H1 (cell line): ENCODE measurements at regions not wholly inside any gene's neighbourhood (a gene's known extent, or its start where the extent isn't known, plus 50 kb on each side); places are given as distances from the start of the nearest gene placed in this dataset.
A peak's percentile ranks its signal among the peaks of the same experiment; 100 is the strongest.

ENCODE experiments used
- CTCF ChIA-PET: fragments of 300-600 bp; sonication (Branson Sonifier 250); formaldehyde crosslinking; loops from one replicate; lab custom pipeline; 2021; ENCODE audit not compliant: partially characterized antibody; lab: Charles Lee
- POLR2A ChIA-PET: fragments of 300-600 bp; sonication (Branson Sonifier 250); formaldehyde crosslinking; loops from one replicate; lab custom pipeline; 2021; ENCODE audit warnings: inconsistent platforms; ENCODE audit not compliant: partially characterized antibody; lab: Charles Lee
- DNase-seq, 2 experiments: peaks; one replicate each; pipeline versions ENCODE4 v3.0.0 to v3.0.0-alpha.2; 2010 to 2022; ENCODE audit warnings: low spot score in 2 of 2, low read depth in 1 of 2, mixed read lengths in 1 of 2
- FAIRE-seq: peaks from 2 replicates; lab custom pipeline; 2011; peaks lifted over from hg19 to GRCh38; lab: Jason Lieb, UNC
- H2AFZ ChIP-seq: 2 replicates; pipeline ENCODE4 v1.8.1; 2012; ENCODE audit warnings: low read length, inconsistent platforms
- H2AK5ac ChIP-seq: 2 replicates; pipeline ENCODE4 v1.6.1; 2013; ENCODE audit warnings: low read depth, low read length
- H2BK120ac ChIP-seq: replicated peaks from 2 replicates; pipeline ENCODE3; 2013; ENCODE audit warnings: low read depth, low read length, inconsistent platforms
- H2BK12ac ChIP-seq: 2 replicates; pipeline ENCODE4 v1.6.1; 2013; ENCODE audit warnings: low read depth, low read length
- H2BK15ac ChIP-seq: 2 replicates; pipeline ENCODE4 v1.6.1; 2013; ENCODE audit warnings: low read length
- H2BK20ac ChIP-seq: 2 replicates; pipeline ENCODE4 v1.6.1; 2013; ENCODE audit warnings: low read length
- H2BK5ac ChIP-seq: 2 replicates; pipeline ENCODE4 v1.6.1; 2013; ENCODE audit warnings: low read depth, low read length
- H3K14ac ChIP-seq: 2 replicates; pipeline ENCODE4 v1.6.1; 2013; ENCODE audit warnings: inconsistent platforms; ENCODE audit not compliant: insufficient read length
- H3K18ac ChIP-seq: 2 replicates; pipeline ENCODE4 v1.6.1; 2013; ENCODE audit warnings: low read length; ENCODE audit errors: extremely low read depth
- H3K23ac ChIP-seq: 2 replicates; pipeline ENCODE4 v1.6.1; 2013; ENCODE audit warnings: inconsistent platforms; ENCODE audit not compliant: insufficient read length
- H3K23me2 ChIP-seq: 2 replicates; pipeline ENCODE4 v1.6.1; 2013; ENCODE audit warnings: low read depth, low read length
- H3K27ac ChIP-seq: 2 replicates; pipeline ENCODE4 v1.6.1; 2011; ENCODE audit warnings: low read depth, low read length, inconsistent platforms
- H3K27me3 ChIP-seq, 4 experiments: replicated peaks in 1 of 4; 1 replicate in 1 of 4; 2 replicates in 3 of 4; pipeline versions ENCODE4 v1.6.1 to v1.8.1; 2011 to 2013; ENCODE audit warnings: low read length in 3 of 4, mild to moderate bottlenecking in 3 of 4, inconsistent platforms in 2 of 4, mixed read lengths in 2 of 4, moderate library complexity in 1 of 4; ENCODE audit not compliant: control insufficient read depth in 3 of 4, insufficient read depth in 3 of 4; ENCODE audit errors: extremely low read depth in 1 of 4
- H3K36me3 ChIP-seq, 4 experiments: 2 replicates each; pipeline versions ENCODE4 v1.6.1 to v1.8.1; 2011 to 2013; ENCODE audit warnings: mild to moderate bottlenecking in 4 of 4, low read length in 3 of 4, moderate library complexity in 2 of 4, control low read depth in 1 of 4, inconsistent platforms in 1 of 4; ENCODE audit not compliant: insufficient read depth in 4 of 4, control insufficient read depth in 2 of 4
- H3K4ac ChIP-seq: replicated peaks from 2 replicates; pipeline ENCODE3; 2013; ENCODE audit warnings: low read length, low read depth, mixed read lengths, inconsistent platforms; ENCODE audit not compliant: insufficient read length
- H3K4me1 ChIP-seq, 4 experiments: replicated peaks in 1 of 4; 1 replicate in 1 of 4; 2 replicates in 3 of 4; pipeline versions ENCODE4 v1.6.1 to v1.8.1; 2011 to 2013; ENCODE audit warnings: low read length in 3 of 4, inconsistent platforms in 2 of 4, mixed read lengths in 1 of 4; ENCODE audit not compliant: insufficient read depth in 4 of 4, control insufficient read depth in 3 of 4
- H3K4me2 ChIP-seq, 2 experiments: 2 replicates each; pipeline versions ENCODE4 v1.6.1 to v1.8.1; 2011 to 2013; ENCODE audit warnings: low read depth in 2 of 2, low read length in 2 of 2, control low read depth in 1 of 2, inconsistent platforms in 1 of 2, mild to moderate bottlenecking in 1 of 2; ENCODE audit not compliant: insufficient read depth in 1 of 2
- H3K4me3 ChIP-seq, 4 experiments: fragments of 200-600, 300-600 bp in 1 of 4; sonication (generic), shearing (Covaris generic), sonication (Bioruptor Twin) in 1 of 4; 2 replicates each; pipeline versions ENCODE4 v1.5.1 to v1.8.1; 2011 to 2016; ENCODE audit warnings: low read length in 4 of 4, low read depth in 3 of 4, control low read depth in 2 of 4, inconsistent platforms in 2 of 4, mild to moderate bottlenecking in 2 of 4, mixed read lengths in 1 of 4, moderate library complexity in 1 of 4; ENCODE audit not compliant: insufficient read depth in 2 of 4; ENCODE audit errors: extremely low read depth in 1 of 4
- H3K56ac ChIP-seq: replicated peaks from 2 replicates; pipeline ENCODE3; 2013; ENCODE audit warnings: low read depth, mild to moderate bottlenecking, mixed read lengths, low read length, inconsistent platforms; ENCODE audit not compliant: insufficient read length
- H3K79me1 ChIP-seq: 2 replicates; pipeline ENCODE4 v1.6.1; 2013; ENCODE audit warnings: low read depth, low read length, control low read depth
- H3K79me2 ChIP-seq, 2 experiments: 2 replicates each; pipeline versions ENCODE4 v1.6.1 to v1.8.1; 2012 to 2013; ENCODE audit warnings: low read length in 2 of 2, mild to moderate bottlenecking in 2 of 2, inconsistent platforms in 1 of 2; ENCODE audit not compliant: insufficient read depth in 2 of 2, control insufficient read depth in 1 of 2
- H3K9ac ChIP-seq, 4 experiments: replicated peaks in 1 of 4; 1 replicate in 1 of 4; 2 replicates in 3 of 4; pipeline versions ENCODE4 v1.6.1 to v1.8.1; 2011 to 2013; ENCODE audit warnings: low read depth in 3 of 4, low read length in 3 of 4, control low read depth in 2 of 4, mild to moderate bottlenecking in 2 of 4, moderate library complexity in 2 of 4, inconsistent platforms in 1 of 4; ENCODE audit errors: extremely low read depth in 1 of 4
- H3K9me3 ChIP-seq, 2 experiments: 2 replicates each; pipeline versions ENCODE4 v1.6.1 to v1.8.1; 2012 to 2013; ENCODE audit warnings: mild to moderate bottlenecking in 2 of 2, moderate library complexity in 2 of 2, control low read depth in 1 of 2, inconsistent platforms in 1 of 2, low read depth in 1 of 2, low read length in 1 of 2, mixed read lengths in 1 of 2; ENCODE audit not compliant: insufficient read depth in 2 of 2
- H4K20me1 ChIP-seq, 2 experiments: replicated peaks in 1 of 2; 2 replicates each; pipeline versions ENCODE3 to v1.8.1; 2011 to 2013; ENCODE audit warnings: inconsistent platforms in 2 of 2, low read length in 2 of 2, mild to moderate bottlenecking in 1 of 2; ENCODE audit not compliant: insufficient read depth in 2 of 2, control insufficient read depth in 1 of 2
- H4K5ac ChIP-seq: 2 replicates; pipeline ENCODE4 v1.6.1; 2013; ENCODE audit warnings: low read length, low read depth, mixed read lengths, inconsistent platforms; ENCODE audit not compliant: insufficient read length
- H4K8ac ChIP-seq: 2 replicates; pipeline ENCODE4 v1.8.0; 2013; ENCODE audit warnings: mild to moderate bottlenecking, moderate library complexity, low read length, inconsistent platforms; ENCODE audit not compliant: insufficient read depth; ENCODE audit errors: extremely low read depth
- H4K91ac ChIP-seq: replicated peaks from 2 replicates; pipeline ENCODE3; 2013; ENCODE audit warnings: low read length, mixed read lengths, inconsistent platforms; ENCODE audit not compliant: insufficient read length
- CBX5 ChIP-seq: fragments of 300-800, 300-1000 bp; sonication (generic); IDR thresholded peaks from 2 replicates; pipeline ENCODE4 v1.7.1; 2016; ENCODE audit warnings: antibody characterized with exemption, low read length, low read depth
- CBX8 ChIP-seq: fragments of 300-800, 300-1000 bp; sonication (generic); IDR thresholded peaks from 2 replicates; pipeline ENCODE4 v1.7.1; 2016; ENCODE audit warnings: low read depth, low read length, borderline replicate concordance
- CREB1 ChIP-seq: IDR thresholded peaks from 2 replicates; pipeline ENCODE4 v1.6.1; 2012; ENCODE audit warnings: inconsistent platforms
- EGR1 ChIP-seq: IDR thresholded peaks from 2 replicates; pipeline ENCODE4 v1.6.1; 2011; ENCODE audit warnings: low read depth, low read length, borderline replicate concordance
- EP300 ChIP-seq, 2 experiments: IDR thresholded peaks; 1 replicate in 1 of 2; 2 replicates in 1 of 2; pipeline ENCODE4 v1.6.1; 2011 to 2012; ENCODE audit warnings: low read depth in 2 of 2, low read length in 2 of 2, mild to moderate bottlenecking in 2 of 2, borderline replicate concordance in 1 of 2, inconsistent platforms in 1 of 2, moderate library complexity in 1 of 2
- FOSL1 ChIP-seq: IDR thresholded peaks from 2 replicates; pipeline ENCODE4 v1.6.1; 2011; ENCODE audit warnings: mild to moderate bottlenecking, low read depth, low read length, moderate library complexity; ENCODE audit not compliant: insufficient read depth
- JUN ChIP-seq: IDR thresholded peaks from 2 replicates; pipeline ENCODE4 v1.6.1; 2011; ENCODE audit warnings: low read depth, mild to moderate bottlenecking, improper control_type of control experiment, low read length
- JUND ChIP-seq: IDR thresholded peaks from 2 replicates; pipeline ENCODE4 v1.6.1; 2011; ENCODE audit warnings: mild to moderate bottlenecking, improper control_type of control experiment, low read length
- KDM5A ChIP-seq: fragments of 200-600 bp; IDR thresholded peaks from 2 replicates; pipeline ENCODE4 v1.7.1; 2012; ENCODE audit warnings: mild to moderate bottlenecking, low read length, inconsistent platforms, mixed read lengths
- RBBP5 ChIP-seq: IDR thresholded peaks from 2 replicates; pipeline ENCODE4 v1.7.1; 2012; ENCODE audit warnings: low read depth, mild to moderate bottlenecking, inconsistent platforms, low read length, moderate library complexity, borderline replicate concordance
- SAP30 ChIP-seq: fragments of 300-600 bp; sonication (generic); IDR thresholded peaks from 2 replicates; pipeline ENCODE4 v1.7.1; 2012; ENCODE audit warnings: low read length, moderate library complexity, mild to moderate bottlenecking, inconsistent platforms; ENCODE audit not compliant: insufficient read depth, insufficient replicate concordance
- TAF7 ChIP-seq: optimal IDR thresholded peaks from 2 replicates; pipeline ENCODE3; 2011; ENCODE audit warnings: low read depth, mild to moderate bottlenecking, inconsistent platforms, low read length, moderate library complexity, borderline replicate concordance
- TBP ChIP-seq: IDR thresholded peaks from 2 replicates; pipeline ENCODE4 v1.6.1; 2011; ENCODE audit warnings: low read depth, low read length, improper control_type of control experiment
- WGBS, 2 experiments: shearing (Covaris generic) in 1 of 2; methylation state at CpG; one replicate each; pipeline versions ENCODE4 v1.1.6 to v1.1.7; 2013 to 2015; ENCODE audit warnings: low lambda C conversion rate in 2 of 2, mixed read lengths in 2 of 2, inconsistent platforms in 1 of 2, low coverage in 1 of 2, missing lambda C conversion rate in 1 of 2; ENCODE audit not compliant: insufficient replicate concordance in 2 of 2, insufficient coverage in 1 of 2, insufficient read length in 1 of 2; ENCODE audit errors: extremely low coverage in 1 of 2, missing lambda C conversion rate in 1 of 2; 5-methylcytosine and 5-hydroxymethylcytosine counted together
- TF ChIP-seq, protein P1 (sequence below): IDR thresholded peaks from 2 replicates; pipeline ENCODE4 v1.6.1; 2011; ENCODE audit warnings: low read length, improper control_type of control experiment

DNA sequence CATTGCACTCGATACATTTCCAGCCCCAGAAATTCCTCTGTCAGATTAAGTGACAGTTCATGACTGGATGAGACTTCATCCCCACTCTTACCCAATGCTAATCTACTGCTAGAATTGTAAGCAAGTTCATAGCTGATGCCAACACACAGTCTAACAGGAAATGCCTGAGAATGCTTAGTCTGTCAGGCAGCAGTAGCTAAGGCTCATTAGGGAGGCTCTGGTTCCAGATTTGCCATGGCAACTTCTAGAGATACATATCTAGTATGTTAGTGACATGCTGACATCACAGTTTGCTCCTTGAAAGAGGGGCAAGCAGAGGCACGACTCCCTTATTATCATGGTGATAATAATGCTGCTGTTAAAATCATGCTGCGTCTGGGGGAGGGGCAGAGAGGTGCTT, 198.4 kb downstream of the RBM43 start:
- POLR2A ChIA-PET = no interaction called here
- no peak for DNase-seq
- H2BK120ac ChIP-seq = no peak overlapping the region
- H2BK12ac ChIP-seq = no peak overlapping the region
- H3K14ac ChIP-seq = no peak overlapping the region
- no peaks in the 10 kb centered on the region for H3K27me3 ChIP-seq
- no peaks in the 10 kb centered on the region for H3K79me2 ChIP-seq
- no peak overlapping the region for H2AK5ac ChIP-seq
- H3K18ac ChIP-seq = no peak overlapping the region
- FAIRE-seq = no peak
- no peaks in the 10 kb centered on the region for H3K79me1 ChIP-seq
- H3K36me3 ChIP-seq = no peaks in the 10 kb centered on the region
- H3K9ac ChIP-seq = no peak overlapping the region
- no peak overlapping the region for H3K4ac ChIP-seq
- peaks cover 0 to 4% (median 0%) of the 10 kb centered on the region in 4 experiments; a peak in 1 of 7 replicates for H3K4me1 ChIP-seq
- H3K4me2 ChIP-seq = no peak overlapping the region
- no peak overlapping the region for H4K91ac ChIP-seq
- CTCF ChIA-PET = interaction anchor here (0.8 to 1.1 kb wide), 2 partner anchors 13 to 175 kb away, joined by 4 read pairs; no protein-coding TSS in a partner anchor
- no peak overlapping the region for H2BK5ac ChIP-seq
- H3K27ac ChIP-seq = no peak overlapping the region
- H3K23ac ChIP-seq = no peak overlapping the region
- 90% methylated on average over 3 of the region's 3 CpGs; no CpG with 5 or more reads in 1 of the 2 experiments for whole genome bisulfite sequencing, 2 experiments
- 0 out of 2 replicates have a peak overlapping the region, but pooled peaks have one; percentile 10 for H2AFZ ChIP-seq
- no peak overlapping the region for H2BK15ac ChIP-seq
- no peak overlapping the region for H4K8ac ChIP-seq
- H3K9me3 ChIP-seq = 0 out of 4 replicates have a peak, but pooled peaks cover 0 to 4% of the 10 kb centered on the region in 2 experiments
- no peak overlapping the region; the same call in 1 of the 2 replicates for H2BK20ac ChIP-seq
- no peak overlapping the region for H3K4me3 ChIP-seq
- no peaks in the 10 kb centered on the region for H4K20me1 ChIP-seq
- H3K56ac ChIP-seq = no peak overlapping the region
- no peaks in the 10 kb centered on the region for H3K23me2 ChIP-seq
- H4K5ac ChIP-seq = no peak overlapping the region
- TF ChIP-seq CREB1 (no peak), JUND (no peak), EGR1 (no peak), KDM5A (no peak), RBBP5 (no peak), EP300 (IDR thresholded peaks at IDR 0.05; ENCODE audit: borderline replicate concordance in 1 of 2, low read depth in 2 of 2, low read length in 2 of 2) (no peak), TBP (no peak), CBX8 (no peak), FOSL1 (no peak), JUN (no peak), CBX5 (no peak), TAF7 (no peak), SAP30 (no peak)
- TF ChIP-seq, protein P1, sequence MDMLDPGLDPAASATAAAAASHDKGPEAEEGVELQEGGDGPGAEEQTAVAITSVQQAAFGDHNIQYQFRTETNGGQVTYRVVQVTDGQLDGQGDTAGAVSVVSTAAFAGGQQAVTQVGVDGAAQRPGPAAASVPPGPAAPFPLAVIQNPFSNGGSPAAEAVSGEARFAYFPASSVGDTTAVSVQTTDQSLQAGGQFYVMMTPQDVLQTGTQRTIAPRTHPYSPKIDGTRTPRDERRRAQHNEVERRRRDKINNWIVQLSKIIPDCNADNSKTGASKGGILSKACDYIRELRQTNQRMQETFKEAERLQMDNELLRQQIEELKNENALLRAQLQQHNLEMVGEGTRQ = no peak
